Panc1 (cell line): ENCODE measurements at regions not wholly inside any gene's neighbourhood (a gene's known extent, or its start where the extent isn't known, plus 50 kb on each side); places are given as distances from the start of the nearest gene placed in this dataset.

Experiments
- ATAC-seq: fragments of 200-7000 bp; cut with Tn5 transposase; 2 replicates; pipeline ENCODE4 v1.9.1; 2020; ENCODE audit warnings: mild to moderate bottlenecking, moderate library complexity
- BruUV-seq: library from RNA; stranded (reverse); fragments of 400-500 nt; replicated peaks from 2 replicates; lab custom pipeline; 2021; lab: Mats Ljungman, UMichigan
- CTCF ChIA-PET: fragments of 300-600 bp; sonication (Branson Sonifier 250); formaldehyde crosslinking; loops from one replicate; lab custom pipeline; 2022; ENCODE audit warnings: antibody characterized with exemption; lab: Charles Lee
- POLR2A ChIA-PET: fragments of 300-600 bp; sonication (Branson Sonifier 250); formaldehyde crosslinking; loops from one replicate; lab custom pipeline; 2022; ENCODE audit warnings: antibody characterized with exemption; lab: Charles Lee
- DNase-seq: peaks from one replicate; pipeline ENCODE4 v3.0.0-alpha.2; 2010; ENCODE audit warnings: low read depth, low spot score
- H3K27ac ChIP-seq: 2 replicates; pipeline ENCODE4 v1.5.1; 2011; ENCODE audit warnings: mild to moderate bottlenecking, low read length, inconsistent platforms
- H3K27me3 ChIP-seq: fragments of 200-500 bp; sonication (Bioruptor generic); 2 replicates; pipeline ENCODE4 v1.6.0; 2014; ENCODE audit warnings: low read length, inconsistent platforms; ENCODE audit not compliant: control insufficient read depth, insufficient read depth
- H3K36me3 ChIP-seq: fragments of 200-500 bp; sonication (Bioruptor generic); 2 replicates; pipeline ENCODE4 v1.5.1; 2014; ENCODE audit warnings: inconsistent platforms, mild to moderate bottlenecking, low read length, moderate library complexity; ENCODE audit not compliant: control insufficient read depth, insufficient read depth
- H3K4me1 ChIP-seq: 2 replicates; pipeline ENCODE4 v1.5.1; 2011; ENCODE audit warnings: inconsistent platforms, mild to moderate bottlenecking, low read length, moderate library complexity; ENCODE audit not compliant: control insufficient read depth, insufficient read depth
- H3K4me3 ChIP-seq, 2 experiments: 2 replicates each; pipeline ENCODE4 v1.5.1; 2011 to 2012; ENCODE audit warnings: low read depth in 2 of 2, low read length in 2 of 2, mild to moderate bottlenecking in 2 of 2, inconsistent platforms in 1 of 2, moderate library complexity in 1 of 2
- H3K9me3 ChIP-seq: fragments of 200-500 bp; sonication (Bioruptor generic); 2 replicates; pipeline ENCODE4 v1.5.1; 2014; ENCODE audit warnings: low read depth, mild to moderate bottlenecking, inconsistent platforms, low read length, moderate library complexity; ENCODE audit not compliant: control insufficient read depth, insufficient read depth
- POLR2AphosphoS5 ChIP-seq: IDR thresholded peaks from 2 replicates; pipeline ENCODE4 v1.6.1; 2012; ENCODE audit warnings: mild to moderate bottlenecking, low read depth, low read length, moderate library complexity
- REST ChIP-seq, 2 experiments: IDR thresholded peaks; 2 replicates each; pipeline ENCODE4 v1.6.1; 2011 to 2012; ENCODE audit warnings: low read depth in 2 of 2, control low read depth in 1 of 2, low read length in 1 of 2, mild to moderate bottlenecking in 1 of 2, moderate library complexity in 1 of 2; ENCODE audit not compliant: insufficient read depth in 1 of 2
- SIN3A ChIP-seq: IDR thresholded peaks from 2 replicates; pipeline ENCODE4 v1.6.1; 2012; ENCODE audit warnings: low read depth, mild to moderate bottlenecking, low read length, moderate library complexity, borderline replicate concordance; ENCODE audit not compliant: insufficient read depth
- TCF7L2 ChIP-seq: IDR thresholded peaks from 2 replicates; pipeline ENCODE4 v1.6.1; 2011; ENCODE audit warnings: mild to moderate bottlenecking, low read depth, low read length, inconsistent platforms
- in situ Hi-C: cut with HindIII; loops from 2 replicates; pipeline ENCODE4 v1.10.0; 2016; ENCODE audit warnings: low sequenced_read_pairs, low pct_unique_long_range_greater_than_20kb
- intact Hi-C: fragments of 100-400 bp; cut with micrococcal nuclease; formaldehyde crosslinking; loops from one replicate; pipeline ENCODE4 v1.10.0; 2022; ENCODE audit not compliant: unreplicated experiment
- TF ChIP-seq, protein P1 (sequence below): fragments of 450-650 bp; IDR thresholded peaks from 2 replicates; pipeline ENCODE4 v1.5.1; 2017; ENCODE audit warnings: mild to moderate bottlenecking

DNA sequence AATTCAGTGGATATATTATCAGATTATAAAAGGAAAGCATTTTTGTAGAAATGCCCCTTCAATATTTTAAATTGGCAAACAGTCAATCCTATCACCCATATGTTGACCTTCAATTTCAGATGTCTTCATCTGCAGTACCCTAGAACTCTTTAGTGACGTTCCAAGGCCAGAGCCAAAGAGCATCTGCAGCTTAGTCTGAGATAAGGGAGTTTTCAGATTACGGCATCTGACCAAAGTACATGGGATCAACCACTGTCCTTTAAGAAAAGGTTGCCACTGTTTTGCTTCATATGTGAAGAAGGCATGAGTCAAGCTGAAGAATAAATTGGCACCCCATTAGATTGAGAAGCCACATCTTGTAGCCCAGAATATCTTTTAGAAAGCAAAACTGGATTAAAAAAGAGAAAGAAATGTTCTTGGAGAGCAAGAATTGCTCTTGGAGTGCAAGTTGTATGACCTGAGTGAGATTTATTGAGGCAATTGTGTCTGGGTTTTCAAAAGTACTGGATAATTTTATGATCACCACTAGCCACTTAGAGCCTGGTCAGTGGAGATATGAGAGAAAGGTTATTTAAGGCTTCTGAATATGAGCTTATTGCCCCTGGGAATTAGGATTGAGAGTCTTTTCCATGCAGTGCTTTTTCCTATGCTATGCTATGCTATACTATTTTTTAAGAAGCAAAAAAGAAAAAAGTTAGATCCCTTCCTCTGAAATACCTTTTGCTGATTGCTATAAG is 251.9 kb upstream of the NR3C2 start:
- BruUV-seq: no TSS peak
- no peaks in the 10 kb centered on the region for H3K36me3 ChIP-seq
- CTCF ChIA-PET: no interaction called here
- in situ Hi-C loops (no loop called here), intact Hi-C loops (no loop called here)
- H3K27ac ChIP-seq: no peak overlapping the region
- no peak for TF ChIP-seq REST (IDR thresholded peaks at IDR 0.05; ENCODE audit: insufficient read depth in 1 of 2, low read depth in 2 of 2, low read length in 1 of 2)
- TF ChIP-seq TCF7L2: no peak
- TF ChIP-seq POLR2AphosphoS5: no peak
- no peak for TF ChIP-seq SIN3A
- H3K9me3 ChIP-seq: no peaks in the 10 kb centered on the region
- no peak for ATAC-seq
- DNase-seq: no peak
- H3K4me1 ChIP-seq: no peaks in the 10 kb centered on the region
- no peaks in the 10 kb centered on the region for H3K27me3 ChIP-seq
- no peak overlapping the region for H3K4me3 ChIP-seq
- POLR2A ChIA-PET: no interaction called here

DNA sequence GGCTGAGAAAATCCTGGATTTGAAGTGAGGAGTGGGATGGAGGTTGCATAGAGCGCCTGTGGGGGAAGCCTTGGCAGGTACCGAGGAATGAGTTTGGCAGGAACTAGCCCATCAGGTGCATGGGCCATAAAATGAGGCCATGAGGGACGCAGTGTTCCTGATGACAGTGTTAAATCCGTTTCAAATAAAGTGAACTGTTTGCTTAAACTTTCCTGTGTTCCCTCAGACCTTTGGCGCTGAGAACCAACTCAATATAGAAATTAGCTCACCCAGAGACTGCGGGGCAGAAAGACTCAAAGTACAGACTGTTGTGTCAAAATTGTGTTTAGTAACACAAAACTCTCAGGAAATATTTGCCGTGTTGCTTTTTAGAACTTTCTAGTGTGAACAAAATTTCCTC is 250.0 kb upstream of the NR3C2 start:
- Histone ChIP-seq H3K27ac (no peak overlapping the region), H3K36me3 (no peaks in the 10 kb centered on the region), H3K4me3 (no peak overlapping the region), H3K27me3 (no peaks in the 10 kb centered on the region), H3K9me3 (no peaks in the 10 kb centered on the region), H3K4me1 (no peaks in the 10 kb centered on the region)
- no peak for ATAC-seq
- in situ Hi-C loops: no loop called here
- intact Hi-C loops: no loop called here
- ChIA-PET POLR2A (no interaction called here), CTCF (no interaction called here)
- TF ChIP-seq SIN3A (no peak), TCF7L2 (no peak), POLR2AphosphoS5 (no peak), REST (IDR thresholded peaks at IDR 0.05; ENCODE audit: insufficient read depth in 1 of 2, low read depth in 2 of 2, low read length in 1 of 2) (no peak)
- TF ChIP-seq, protein P1, sequence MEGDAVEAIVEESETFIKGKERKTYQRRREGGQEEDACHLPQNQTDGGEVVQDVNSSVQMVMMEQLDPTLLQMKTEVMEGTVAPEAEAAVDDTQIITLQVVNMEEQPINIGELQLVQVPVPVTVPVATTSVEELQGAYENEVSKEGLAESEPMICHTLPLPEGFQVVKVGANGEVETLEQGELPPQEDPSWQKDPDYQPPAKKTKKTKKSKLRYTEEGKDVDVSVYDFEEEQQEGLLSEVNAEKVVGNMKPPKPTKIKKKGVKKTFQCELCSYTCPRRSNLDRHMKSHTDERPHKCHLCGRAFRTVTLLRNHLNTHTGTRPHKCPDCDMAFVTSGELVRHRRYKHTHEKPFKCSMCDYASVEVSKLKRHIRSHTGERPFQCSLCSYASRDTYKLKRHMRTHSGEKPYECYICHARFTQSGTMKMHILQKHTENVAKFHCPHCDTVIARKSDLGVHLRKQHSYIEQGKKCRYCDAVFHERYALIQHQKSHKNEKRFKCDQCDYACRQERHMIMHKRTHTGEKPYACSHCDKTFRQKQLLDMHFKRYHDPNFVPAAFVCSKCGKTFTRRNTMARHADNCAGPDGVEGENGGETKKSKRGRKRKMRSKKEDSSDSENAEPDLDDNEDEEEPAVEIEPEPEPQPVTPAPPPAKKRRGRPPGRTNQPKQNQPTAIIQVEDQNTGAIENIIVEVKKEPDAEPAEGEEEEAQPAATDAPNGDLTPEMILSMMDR: no peak
- BruUV-seq: no TSS peak
- no peak for DNase-seq
